ENCODE measurements at regions not wholly inside any gene's neighbourhood (a gene's known extent, or its start where the extent isn't known, plus 50 kb on each side); places are given as distances from the start of the nearest gene placed in this dataset.

- no peaks in the 10 kb centered on the region for H3K27me3 ChIP-seq (ENCODE audit: control insufficient read depth in 3 of 3, insufficient read depth in 3 of 3, low read length in 3 of 3)
- no peaks in the 10 kb centered on the region for H3K36me3 ChIP-seq (ENCODE audit: control insufficient read depth in 3 of 3, insufficient read depth in 2 of 3, low read depth in 1 of 3, low read length in 3 of 3)
- FAIRE-seq (no peak), DNase-seq (no peak)
- H3K27ac ChIP-seq (ENCODE audit: low read depth in 1 of 3, low read length in 2 of 3): no peak overlapping the region
- no peaks in the 10 kb centered on the region for H3K4me1 ChIP-seq (ENCODE audit: control insufficient read depth in 3 of 3, insufficient read depth in 2 of 3, low read depth in 1 of 3, low read length in 2 of 3)
- H3K4me3 ChIP-seq (ENCODE audit: low read depth in 1 of 3, low read length in 3 of 3): no peak overlapping the region
- H3K9me3 ChIP-seq (ENCODE audit: control insufficient read depth in 2 of 2, insufficient read depth in 1 of 2, low read depth in 1 of 2, low read length in 1 of 2): no peaks in the 10 kb centered on the region
- 54 to 69% (median 68%) methylated on average over 4 of the region's 4 CpGs for WGBS, 3 donors
These were observed 672.0 kb downstream of the RNF144B start for GRCh38 chr6:19059102-19059501.

- Histone ChIP-seq H3K9me3 (ENCODE audit: control insufficient read depth in 2 of 2, insufficient read depth in 1 of 2, low read depth in 1 of 2, low read length in 1 of 2) (no peaks in the 10 kb centered on the region), H3K27me3 (ENCODE audit: control insufficient read depth in 3 of 3, insufficient read depth in 3 of 3, low read length in 3 of 3) (no peaks in the 10 kb centered on the region), H3K4me1 (ENCODE audit: control insufficient read depth in 3 of 3, insufficient read depth in 2 of 3, low read depth in 1 of 3, low read length in 2 of 3) (no peaks in the 10 kb centered on the region), H3K36me3 (ENCODE audit: control insufficient read depth in 3 of 3, insufficient read depth in 2 of 3, low read depth in 1 of 3, low read length in 3 of 3) (no peaks in the 10 kb centered on the region), H3K4me3 (ENCODE audit: low read depth in 1 of 3, low read length in 3 of 3) (no peak overlapping the region), H3K27ac (ENCODE audit: low read depth in 1 of 3, low read length in 2 of 3) (no peak overlapping the region)
- DNase-seq (no peak), FAIRE-seq (no peak)
- WGBS, 3 donors: 77 to 91% (median 77%) methylated on average over 3 of the region's 3 CpGs
These were observed 680.0 kb downstream of the RNF144B start for GRCh38 chr6:19067165-19067564.

DNA sequence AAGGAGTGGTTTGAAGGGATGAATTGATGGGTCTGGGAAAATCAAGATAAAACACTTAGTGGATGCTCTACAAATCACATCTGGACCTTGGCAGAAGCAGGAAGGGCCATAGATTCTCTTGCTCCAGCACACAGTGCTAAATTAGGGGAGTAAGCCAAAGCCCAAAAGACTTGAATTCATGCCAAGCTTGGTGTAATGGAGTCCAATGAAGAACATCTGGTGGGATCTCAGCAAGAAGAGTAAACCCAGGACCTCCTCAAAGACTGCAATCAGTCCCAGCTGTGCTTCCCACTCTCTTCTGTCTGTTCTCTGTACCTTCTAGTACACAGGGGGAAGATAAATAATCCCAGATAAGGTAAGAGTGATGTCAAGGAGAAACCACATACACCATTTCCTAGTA lies 683.4 kb downstream of the RNF144B start:
- no peaks in the 10 kb centered on the region for H3K4me1 ChIP-seq (ENCODE audit: control insufficient read depth in 3 of 3, insufficient read depth in 2 of 3, low read depth in 1 of 3, low read length in 2 of 3)
- H3K9me3 ChIP-seq (ENCODE audit: control insufficient read depth in 2 of 2, insufficient read depth in 1 of 2, low read depth in 1 of 2, low read length in 1 of 2): peaks cover 0 to 6% of the 10 kb centered on the region in 2 donors
- FAIRE-seq: no peak
- peak in 1 of 2 donors; percentile 1 for DNase-seq
- H3K36me3 ChIP-seq (ENCODE audit: control insufficient read depth in 3 of 3, insufficient read depth in 2 of 3, low read depth in 1 of 3, low read length in 3 of 3): no peaks in the 10 kb centered on the region
- no peak overlapping the region for H3K27ac ChIP-seq (ENCODE audit: low read depth in 1 of 3, low read length in 2 of 3)
- no peak overlapping the region for H3K4me3 ChIP-seq (ENCODE audit: low read depth in 1 of 3, low read length in 3 of 3)
- no peaks in the 10 kb centered on the region for H3K27me3 ChIP-seq (ENCODE audit: control insufficient read depth in 3 of 3, insufficient read depth in 3 of 3, low read length in 3 of 3)

GRCh38 chr6:19083801-19084200 lies 696.7 kb downstream of the RNF144B start:
- Histone ChIP-seq H3K4me3 (ENCODE audit: low read depth in 1 of 3, low read length in 3 of 3) (no peak overlapping the region), H3K36me3 (ENCODE audit: control insufficient read depth in 3 of 3, insufficient read depth in 2 of 3, low read depth in 1 of 3, low read length in 3 of 3) (no peaks in the 10 kb centered on the region), H3K27me3 (ENCODE audit: control insufficient read depth in 3 of 3, insufficient read depth in 3 of 3, low read length in 3 of 3) (no peaks in the 10 kb centered on the region), H3K27ac (ENCODE audit: low read depth in 1 of 3, low read length in 2 of 3) (no peak overlapping the region), H3K4me1 (ENCODE audit: control insufficient read depth in 3 of 3, insufficient read depth in 2 of 3, low read depth in 1 of 3, low read length in 2 of 3) (no peaks in the 10 kb centered on the region), H3K9me3 (ENCODE audit: control insufficient read depth in 2 of 2, insufficient read depth in 1 of 2, low read depth in 1 of 2, low read length in 1 of 2) (no peaks in the 10 kb centered on the region)
- DNase-seq: no peak
- no peak for FAIRE-seq
- 42 to 66% (median 50%) methylated on average over 1 of the region's 1 CpG for WGBS, 3 donors

DNA sequence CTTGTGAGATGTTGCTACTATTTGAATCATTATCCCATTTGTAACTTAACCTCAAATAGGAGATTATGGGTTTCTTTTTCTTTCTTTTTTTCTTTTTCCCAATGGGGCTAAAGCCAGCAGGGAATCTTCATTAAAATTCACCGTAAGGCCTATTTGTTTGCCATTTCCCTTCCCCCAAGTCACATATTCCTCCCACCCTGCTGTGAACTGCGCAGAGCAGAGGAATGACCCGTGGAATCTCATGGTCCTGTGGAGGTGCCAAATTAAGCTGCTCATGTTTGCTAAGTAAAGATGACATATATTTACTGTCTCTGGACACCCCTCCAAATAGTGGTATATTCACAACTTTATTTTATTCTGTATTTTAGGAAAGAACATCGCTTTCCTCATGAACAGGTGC lies 699.3 kb downstream of the RNF144B start:
- 61 to 71% (median 61%) methylated on average over 4 of the region's 4 CpGs for WGBS, 3 donors
- no peak for DNase-seq
- no peaks in the 10 kb centered on the region for H3K27me3 ChIP-seq (ENCODE audit: control insufficient read depth in 3 of 3, insufficient read depth in 3 of 3, low read length in 3 of 3)
- H3K4me3 ChIP-seq (ENCODE audit: low read depth in 1 of 3, low read length in 3 of 3): no peak overlapping the region
- H3K4me1 ChIP-seq (ENCODE audit: control insufficient read depth in 3 of 3, insufficient read depth in 2 of 3, low read depth in 1 of 3, low read length in 2 of 3): no peaks in the 10 kb centered on the region
- no peak overlapping the region for H3K27ac ChIP-seq (ENCODE audit: low read depth in 1 of 3, low read length in 2 of 3)
- H3K36me3 ChIP-seq (ENCODE audit: control insufficient read depth in 3 of 3, insufficient read depth in 2 of 3, low read depth in 1 of 3, low read length in 3 of 3): no peaks in the 10 kb centered on the region
- no peaks in the 10 kb centered on the region for H3K9me3 ChIP-seq (ENCODE audit: control insufficient read depth in 2 of 2, insufficient read depth in 1 of 2, low read depth in 1 of 2, low read length in 1 of 2)
- FAIRE-seq: no peak

GRCh38 chr6:19087296-19087695 lies 700.1 kb downstream of the RNF144B start:
- Histone ChIP-seq H3K4me1 (ENCODE audit: control insufficient read depth in 3 of 3, insufficient read depth in 2 of 3, low read depth in 1 of 3, low read length in 2 of 3) (no peaks in the 10 kb centered on the region), H3K27ac (ENCODE audit: low read depth in 1 of 3, low read length in 2 of 3) (no peak overlapping the region), H3K4me3 (ENCODE audit: low read depth in 1 of 3, low read length in 3 of 3) (no peak overlapping the region), H3K36me3 (ENCODE audit: control insufficient read depth in 3 of 3, insufficient read depth in 2 of 3, low read depth in 1 of 3, low read length in 3 of 3) (no peaks in the 10 kb centered on the region), H3K9me3 (ENCODE audit: control insufficient read depth in 2 of 2, insufficient read depth in 1 of 2, low read depth in 1 of 2, low read length in 1 of 2) (no peaks in the 10 kb centered on the region), H3K27me3 (ENCODE audit: control insufficient read depth in 3 of 3, insufficient read depth in 3 of 3, low read length in 3 of 3) (no peaks in the 10 kb centered on the region)
- WGBS, 3 donors: 87 to 92% (median 89%) methylated on average over 1 of the region's 1 CpG
- no peak for FAIRE-seq
- DNase-seq: no peak

- no peaks in the 10 kb centered on the region for H3K4me1 ChIP-seq (ENCODE audit: control insufficient read depth in 3 of 3, insufficient read depth in 2 of 3, low read depth in 1 of 3, low read length in 2 of 3)
- WGBS, 3 donors: 78 to 84% (median 83%) methylated on average over 1 of the region's 1 CpG
- H3K27ac ChIP-seq (ENCODE audit: low read depth in 1 of 3, low read length in 2 of 3): no peak overlapping the region
- no peaks in the 10 kb centered on the region for H3K36me3 ChIP-seq (ENCODE audit: control insufficient read depth in 3 of 3, insufficient read depth in 2 of 3, low read depth in 1 of 3, low read length in 3 of 3)
- no peak for DNase-seq
- no peak for FAIRE-seq
- no peaks in the 10 kb centered on the region for H3K27me3 ChIP-seq (ENCODE audit: control insufficient read depth in 3 of 3, insufficient read depth in 3 of 3, low read length in 3 of 3)
- no peak overlapping the region for H3K4me3 ChIP-seq (ENCODE audit: low read depth in 1 of 3, low read length in 3 of 3)
- no peaks in the 10 kb centered on the region for H3K9me3 ChIP-seq (ENCODE audit: control insufficient read depth in 2 of 2, insufficient read depth in 1 of 2, low read depth in 1 of 2, low read length in 1 of 2)
These were observed 700.7 kb downstream of the RNF144B start for GRCh38 chr6:19087897-19088296.

DNA sequence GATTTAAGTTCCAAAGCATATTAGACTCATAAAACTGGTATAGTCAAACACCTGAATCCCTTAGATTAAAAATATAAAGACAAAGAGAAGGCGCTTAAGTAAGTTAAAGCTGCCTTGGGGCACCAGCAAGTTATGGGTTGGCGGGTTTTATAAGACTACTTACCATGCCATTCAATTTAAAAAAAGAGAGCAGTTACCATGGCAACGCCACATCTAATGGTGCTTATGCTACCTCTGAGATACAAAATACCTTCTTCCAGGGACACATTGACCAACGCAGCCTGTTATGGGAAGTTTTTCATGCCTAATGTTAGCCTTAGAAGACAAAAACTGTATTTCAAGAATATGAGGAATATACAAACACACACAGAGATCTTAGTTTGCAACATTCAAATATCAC lies 713.6 kb downstream of the RNF144B start:
- FAIRE-seq (no peak), DNase-seq (no peak)
- H3K27me3 ChIP-seq (ENCODE audit: control insufficient read depth in 3 of 3, insufficient read depth in 3 of 3, low read length in 3 of 3): no peaks in the 10 kb centered on the region
- no peak overlapping the region for H3K27ac ChIP-seq (ENCODE audit: low read depth in 1 of 3, low read length in 2 of 3)
- H3K4me3 ChIP-seq (ENCODE audit: low read depth in 1 of 3, low read length in 3 of 3): no peak overlapping the region
- H3K9me3 ChIP-seq (ENCODE audit: control insufficient read depth in 2 of 2, insufficient read depth in 1 of 2, low read depth in 1 of 2, low read length in 1 of 2): no peaks in the 10 kb centered on the region
- H3K36me3 ChIP-seq (ENCODE audit: control insufficient read depth in 3 of 3, insufficient read depth in 2 of 3, low read depth in 1 of 3, low read length in 3 of 3): no peaks in the 10 kb centered on the region
- no peaks in the 10 kb centered on the region for H3K4me1 ChIP-seq (ENCODE audit: control insufficient read depth in 3 of 3, insufficient read depth in 2 of 3, low read depth in 1 of 3, low read length in 2 of 3)
- WGBS, 3 donors: 80 to 87% (median 85%) methylated on average over 4 of the region's 4 CpGs

DNA sequence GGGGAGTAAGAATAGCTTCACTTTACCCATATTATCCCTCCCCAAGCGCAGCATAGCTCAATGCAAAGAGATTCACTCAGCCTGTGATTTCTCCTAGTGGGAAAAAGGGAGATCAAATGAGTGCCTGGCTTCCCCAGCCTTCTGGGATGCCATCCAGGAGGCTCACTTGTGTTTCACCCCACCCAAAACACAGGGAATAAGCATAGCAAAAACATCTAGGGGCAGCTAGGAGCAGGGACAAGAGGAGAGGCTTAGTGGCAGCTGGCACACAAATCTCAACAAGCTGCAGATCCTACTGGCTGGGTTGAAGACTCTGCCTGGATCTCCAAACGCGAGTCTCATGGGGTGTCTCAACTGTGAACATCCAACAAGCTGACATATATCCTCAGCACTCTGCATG lies 715.8 kb downstream of the RNF144B start:
- Histone ChIP-seq H3K27ac (ENCODE audit: low read depth in 1 of 3, low read length in 2 of 3) (no peak overlapping the region), H3K4me3 (ENCODE audit: low read depth in 1 of 3, low read length in 3 of 3) (no peak overlapping the region), H3K9me3 (ENCODE audit: control insufficient read depth in 2 of 2, insufficient read depth in 1 of 2, low read depth in 1 of 2, low read length in 1 of 2) (no peaks in the 10 kb centered on the region), H3K4me1 (ENCODE audit: control insufficient read depth in 3 of 3, insufficient read depth in 2 of 3, low read depth in 1 of 3, low read length in 2 of 3) (no peaks in the 10 kb centered on the region), H3K36me3 (ENCODE audit: control insufficient read depth in 3 of 3, insufficient read depth in 2 of 3, low read depth in 1 of 3, low read length in 3 of 3) (no peaks in the 10 kb centered on the region), H3K27me3 (ENCODE audit: control insufficient read depth in 3 of 3, insufficient read depth in 3 of 3, low read length in 3 of 3) (no peaks in the 10 kb centered on the region)
- FAIRE-seq: no peak
- 69 to 88% (median 86%) methylated on average over 3 of the region's 3 CpGs for WGBS, 3 donors
- DNase-seq: no peak

Data from small intestine (tissue), 7 donors.